ENCODE measurements at regions not wholly inside any gene's neighbourhood (a gene's known extent, or its start where the extent isn't known, plus 50 kb on each side); places are given as distances from the start of the nearest gene placed in this dataset.
"Not testable (repeated sequence)": the region's sequence is repeated elsewhere in the genome, so short reads cannot be mapped to it uniquely, and the experiment has no call there.

GRCh38 chr3:194034346-194035336 lies 101.3 kb upstream of the HES1 start:
- H3K4me2 ChIP-seq = no peak overlapping the region
- no peak for TF ChIP-seq EZH2 (IDR thresholded peaks at IDR 0.05; ENCODE audit: borderline replicate concordance)
- no peak for TF ChIP-seq EZH2phosphoT487 (IDR thresholded peaks at IDR 0.05; ENCODE audit: low read depth, severe bottlenecking, unreplicated experiment)
- no peak for TF ChIP-seq CTCF (IDR thresholded peaks at IDR 0.05; ENCODE audit: poor library complexity)

GRCh38 chr3:194035406-194036138 lies 100.4 kb upstream of the HES1 start:
- 70% methylated on average over 5 of the region's 5 CpGs for WGBS (ENCODE audit: low lambda C conversion rate, missing lambda C conversion rate)
- DNase-seq (ENCODE audit: low spot score) = peak; percentile 64
- H3K27ac ChIP-seq = peak overlapping the region; percentile 45

More at GRCh38 chr3:194034346-194035336, 101.3 kb upstream of the HES1 start:
- Histone ChIP-seq H2AFZ (no peak overlapping the region), H4K20me1 (ENCODE audit: insufficient read depth, poor library complexity, severe bottlenecking) (no peaks in the 10 kb centered on the region), H3K79me2 (no peaks in the 10 kb centered on the region), H3K36me3 (replicated peaks; ENCODE audit: insufficient read depth, low read depth) (no peaks in the 10 kb centered on the region), H3K27ac (peak overlapping the region; percentile 44), H3K4me3 (no peak overlapping the region), H3K27me3 (no peaks in the 10 kb centered on the region), H3K9me2 (replicated peaks; ENCODE audit: insufficient read depth) (no peaks in the 10 kb centered on the region), H3K4me1 (ENCODE audit: insufficient read depth) (peaks cover 29% of the 10 kb centered on the region), H3K9me3 (ENCODE audit: low read depth) (no peaks in the 10 kb centered on the region)
- DNase-seq (ENCODE audit: low spot score) = peak; percentile 46
- WGBS (ENCODE audit: low lambda C conversion rate, missing lambda C conversion rate) = 84% methylated on average over 24 of the region's 24 CpGs

GRCh38 chr3:194036842-194037241 lies 99.1 kb upstream of the HES1 start:
- Histone ChIP-seq H2AFZ (no peak overlapping the region), H3K4me2 (no peak overlapping the region), H3K27ac (no peak overlapping the region), H3K4me3 (no peak overlapping the region), H4K20me1 (ENCODE audit: insufficient read depth, poor library complexity, severe bottlenecking) (no peaks in the 10 kb centered on the region), H3K79me2 (no peaks in the 10 kb centered on the region), H3K36me3 (replicated peaks; ENCODE audit: insufficient read depth, low read depth) (no peaks in the 10 kb centered on the region), H3K9me3 (ENCODE audit: low read depth) (no peaks in the 10 kb centered on the region), H3K27me3 (no peaks in the 10 kb centered on the region), H3K4me1 (ENCODE audit: insufficient read depth) (peaks cover 22% of the 10 kb centered on the region), H3K9me2 (replicated peaks; ENCODE audit: insufficient read depth) (no peaks in the 10 kb centered on the region)
- WGBS (ENCODE audit: low lambda C conversion rate, missing lambda C conversion rate) = 90% methylated on average over 6 of the region's 6 CpGs
- no peak for DNase-seq (ENCODE audit: low spot score)
- no peak for TF ChIP-seq CTCF (IDR thresholded peaks at IDR 0.05; ENCODE audit: poor library complexity)
- no peak for TF ChIP-seq EZH2 (IDR thresholded peaks at IDR 0.05; ENCODE audit: borderline replicate concordance)
- no peak for TF ChIP-seq EZH2phosphoT487 (IDR thresholded peaks at IDR 0.05; ENCODE audit: low read depth, severe bottlenecking, unreplicated experiment)

More at GRCh38 chr3:194035406-194036138, 100.4 kb upstream of the HES1 start:
- Histone ChIP-seq H4K20me1 (ENCODE audit: insufficient read depth, poor library complexity, severe bottlenecking) (no peaks in the 10 kb centered on the region), H3K27me3 (no peaks in the 10 kb centered on the region), H3K79me2 (no peaks in the 10 kb centered on the region), H3K4me3 (no peak overlapping the region), H3K36me3 (replicated peaks; ENCODE audit: insufficient read depth, low read depth) (no peaks in the 10 kb centered on the region), H3K9me3 (ENCODE audit: low read depth) (no peaks in the 10 kb centered on the region), H3K4me2 (no peak overlapping the region), H3K4me1 (ENCODE audit: insufficient read depth) (peaks cover 22% of the 10 kb centered on the region), H3K9me2 (replicated peaks; ENCODE audit: insufficient read depth) (no peaks in the 10 kb centered on the region), H2AFZ (no peak overlapping the region)
- TF ChIP-seq EZH2 (IDR thresholded peaks at IDR 0.05; ENCODE audit: borderline replicate concordance) = no peak
- TF ChIP-seq EZH2phosphoT487 (IDR thresholded peaks at IDR 0.05; ENCODE audit: low read depth, severe bottlenecking, unreplicated experiment) = no peak
- no peak for TF ChIP-seq CTCF (IDR thresholded peaks at IDR 0.05; ENCODE audit: poor library complexity)

GRCh38 chr3:194038346-194038745 lies 97.6 kb upstream of the HES1 start:
- 95% methylated on average over 13 of the region's 13 CpGs for WGBS (ENCODE audit: low lambda C conversion rate, missing lambda C conversion rate)
- not testable (repeated sequence) for H2AFZ ChIP-seq; H3K9me2 ChIP-seq (replicated peaks; ENCODE audit: insufficient read depth); H3K4me3 ChIP-seq; H3K9me3 ChIP-seq (ENCODE audit: low read depth); H4K20me1 ChIP-seq (ENCODE audit: insufficient read depth, poor library complexity, severe bottlenecking); DNase-seq (ENCODE audit: low spot score); H3K27ac ChIP-seq; H3K79me2 ChIP-seq; H3K4me2 ChIP-seq; H3K36me3 ChIP-seq (replicated peaks; ENCODE audit: insufficient read depth, low read depth); H3K27me3 ChIP-seq
- H3K4me1 ChIP-seq (ENCODE audit: insufficient read depth) = peaks cover 12% of the 10 kb centered on the region

Data from hepatocyte (in vitro differentiated cells).